NOMO-1 treated with DMSO at 0.1 percent for 48 hours (cell line): ENCODE measurements at regions not wholly inside any gene's neighbourhood (a gene's known extent, or its start where the extent isn't known, plus 50 kb on each side); places are given as distances from the start of the nearest gene placed in this dataset.

Experiments
- DNase-seq: peaks from one replicate; lab custom pipeline; 2025; ENCODE audit not compliant: unreplicated experiment; lab: John Stamatoyannopoulos, UW

DNA sequence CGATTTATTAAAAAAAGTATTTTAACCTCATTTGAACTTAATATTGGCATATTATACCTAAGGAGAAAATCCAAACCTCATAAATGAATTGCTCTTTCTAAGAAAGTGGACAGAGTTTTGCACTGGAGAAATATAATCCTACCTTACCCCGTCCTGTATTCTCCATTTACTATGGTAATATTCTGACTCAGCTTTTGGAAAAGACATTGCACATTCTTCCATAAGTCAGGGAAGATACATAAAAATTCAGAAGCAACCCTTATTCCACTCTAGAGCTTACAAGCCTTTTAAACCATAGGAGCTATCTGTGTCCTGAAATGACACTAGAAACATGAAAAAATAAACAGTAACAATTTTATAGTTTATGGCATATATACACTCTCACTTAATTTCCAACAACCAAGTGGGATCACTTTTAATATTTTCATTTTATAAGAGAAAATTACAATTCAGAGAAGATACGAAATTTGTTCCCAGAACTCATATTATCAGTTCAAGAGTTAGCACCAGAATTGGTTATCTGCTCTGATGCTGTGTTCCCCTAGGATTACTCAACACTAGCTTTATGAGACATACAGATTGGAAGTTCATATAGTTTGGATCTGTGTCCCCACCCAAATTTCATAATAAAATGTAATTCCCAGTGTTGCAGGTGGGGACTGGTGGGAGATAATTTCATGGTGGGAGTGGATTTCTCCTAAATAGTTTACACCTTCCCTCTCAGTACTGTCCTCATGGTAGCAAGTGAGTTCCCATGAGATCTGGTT lies 359.4 kb downstream of the ARAP2 start:
- no peak for DNase-seq

DNA sequence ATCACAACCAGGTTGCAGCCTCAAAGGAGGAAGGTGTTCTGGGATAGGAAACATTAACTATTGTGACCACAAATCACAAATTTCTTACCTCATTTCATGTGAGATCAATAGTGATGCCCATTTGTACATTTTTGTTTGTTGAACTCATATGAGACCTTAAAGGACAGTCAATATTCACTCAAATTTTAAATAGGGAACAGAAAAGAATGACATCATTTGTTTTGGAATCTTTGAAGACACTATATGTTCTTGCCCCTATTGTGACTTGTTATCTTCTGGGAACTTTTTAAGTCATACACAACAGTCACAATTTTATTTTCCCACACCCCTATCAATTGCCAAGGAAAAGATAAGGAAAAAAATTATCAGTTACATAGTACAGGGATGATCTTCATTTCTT lies 346.5 kb downstream of the ARAP2 start:
- DNase-seq: no peak

DNA sequence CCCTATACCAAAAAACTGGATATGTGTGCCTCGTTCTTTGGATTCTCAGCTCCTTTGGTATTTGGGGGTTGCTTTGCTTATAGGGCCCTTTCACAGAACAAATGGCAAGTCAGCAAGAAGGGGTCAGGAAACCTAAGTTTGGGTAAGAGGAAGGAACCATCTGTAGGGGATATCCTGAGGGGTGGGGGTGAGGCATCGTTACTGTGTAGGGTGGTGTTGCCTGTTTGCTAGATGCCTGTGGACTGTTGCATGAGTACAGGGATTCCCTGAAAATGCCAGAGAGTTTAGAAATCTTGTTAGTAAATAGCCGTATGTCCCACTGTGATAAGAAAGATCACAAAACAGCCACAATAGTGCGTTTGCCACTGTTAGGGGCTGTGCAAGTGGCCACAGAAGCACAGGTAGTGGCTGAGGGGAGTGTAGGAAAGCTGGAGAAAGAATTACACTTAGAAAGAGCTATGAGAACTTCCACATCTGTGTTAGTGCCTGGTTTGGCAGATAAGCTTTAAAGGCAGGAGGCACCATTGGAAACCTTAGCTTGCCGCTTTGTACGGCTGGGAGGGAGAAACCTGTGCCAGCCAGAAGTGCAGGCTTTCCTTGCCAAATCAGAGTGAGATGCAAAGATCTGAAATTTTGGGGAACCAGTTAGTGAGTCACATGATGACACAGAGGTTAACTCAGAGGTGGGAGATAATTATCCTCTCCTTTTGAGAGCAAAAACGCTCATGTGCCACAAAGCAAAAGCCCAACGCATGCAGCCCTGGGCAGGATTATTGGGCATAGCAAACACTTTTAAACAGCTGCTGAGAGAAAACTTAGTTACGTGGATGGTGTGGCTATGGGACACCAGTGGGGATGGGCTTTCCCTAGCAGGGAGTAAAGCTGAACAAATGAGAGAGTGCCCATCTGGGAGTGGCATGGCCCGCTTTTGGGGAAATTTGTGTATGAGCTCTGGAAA lies 343.7 kb downstream of the ARAP2 start:
- DNase-seq: no peak

DNA sequence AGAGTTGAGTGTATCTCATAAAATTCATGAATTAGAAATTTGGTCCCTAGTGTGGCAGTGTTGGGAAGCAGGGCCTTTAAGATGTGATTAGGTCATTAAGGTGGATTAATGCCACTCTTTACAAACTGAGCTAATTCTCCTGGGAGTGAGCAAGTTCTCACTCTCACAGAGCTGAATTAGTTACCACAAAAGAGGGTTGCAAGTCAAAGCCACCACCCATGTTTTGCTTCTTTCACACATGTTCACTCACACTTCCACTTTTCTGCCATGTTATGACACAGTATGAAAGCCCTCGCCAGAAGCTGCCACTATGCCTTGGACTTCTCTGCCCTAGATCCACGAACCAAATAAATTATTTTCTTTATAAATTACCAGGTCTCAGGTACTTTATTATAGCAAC lies 332.1 kb downstream of the ARAP2 start:
- no peak for DNase-seq

DNA sequence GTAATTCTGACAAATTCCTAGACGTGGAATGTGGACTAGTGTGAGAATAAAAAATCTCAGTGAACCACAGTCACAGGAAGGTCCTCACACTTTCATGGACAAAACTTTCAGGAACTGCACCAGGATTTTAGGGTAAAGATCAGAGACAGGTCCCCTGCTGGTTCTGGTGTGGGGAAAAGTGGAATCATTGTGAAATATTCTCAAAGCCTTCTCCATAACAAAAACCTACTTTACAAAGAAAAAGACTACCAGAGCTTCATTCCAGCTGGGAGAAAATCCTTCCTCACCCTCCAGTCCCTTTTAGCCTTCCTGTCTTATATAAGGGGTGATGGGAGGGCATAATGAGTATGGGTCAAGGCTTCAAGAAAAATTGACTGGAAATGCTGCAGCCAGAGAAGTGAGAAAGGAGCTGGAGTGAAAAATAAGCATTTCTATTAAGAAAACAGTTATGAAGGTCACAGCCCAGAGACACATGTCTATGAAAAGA lies 325.8 kb downstream of the ARAP2 start:
- no peak for DNase-seq

DNA sequence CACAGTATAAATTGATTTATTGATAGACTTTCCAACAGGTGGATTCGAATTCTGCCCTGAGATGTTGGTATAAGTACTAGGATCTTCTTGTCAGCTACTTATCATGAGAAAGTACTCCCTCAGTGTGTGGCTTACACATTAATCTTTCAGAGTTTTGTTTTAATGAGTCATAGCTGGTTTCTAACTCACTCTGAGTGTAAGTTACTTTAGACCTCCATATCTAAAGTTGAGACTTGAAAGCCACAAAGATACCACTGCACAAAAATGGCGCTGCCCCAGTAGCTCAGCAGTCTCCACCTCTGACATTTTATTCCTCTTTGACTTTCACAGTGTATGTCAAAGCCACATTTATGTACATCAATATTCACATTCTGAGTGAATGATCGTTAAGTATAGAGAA lies 318.5 kb downstream of the ARAP2 start:
- no peak for DNase-seq

DNA sequence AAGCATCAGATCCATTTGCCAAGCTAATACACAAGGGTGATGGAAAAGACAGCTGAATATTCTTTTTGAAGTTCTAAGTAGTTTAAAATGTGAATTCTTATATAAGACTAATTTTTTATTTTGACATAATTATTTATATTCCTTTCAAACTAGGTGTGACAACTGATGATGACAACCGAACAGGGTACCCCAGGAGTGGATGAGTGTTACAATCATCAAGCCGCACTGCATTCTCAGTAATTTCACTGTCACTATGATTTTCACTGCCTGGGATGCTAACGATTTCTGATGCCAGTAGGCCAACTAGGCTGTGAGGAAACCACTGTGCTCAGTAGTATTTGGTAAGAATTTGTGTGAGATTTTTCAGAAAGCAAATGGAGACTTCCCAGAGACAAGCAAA lies 317.5 kb downstream of the ARAP2 start:
- no peak for DNase-seq

DNA sequence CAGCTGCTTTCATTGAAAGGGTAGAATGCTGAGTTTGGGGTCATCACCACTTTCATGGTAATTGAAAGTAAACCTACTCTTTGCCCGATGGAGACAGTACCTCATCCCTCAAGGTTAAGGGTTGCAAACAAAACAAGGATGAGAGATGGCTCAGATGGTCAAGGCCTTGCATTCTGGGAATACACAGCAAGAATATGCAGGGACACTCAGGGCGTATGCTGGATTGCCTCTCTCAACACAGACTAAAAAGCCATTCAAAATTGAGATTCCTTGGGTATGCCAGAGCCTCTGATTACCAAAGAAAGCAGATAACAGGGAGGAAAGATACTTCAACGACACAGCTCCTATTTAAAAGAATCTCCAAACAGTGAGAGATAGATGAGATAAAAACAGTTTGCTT lies 310.4 kb downstream of the ARAP2 start:
- DNase-seq: no peak

DNA sequence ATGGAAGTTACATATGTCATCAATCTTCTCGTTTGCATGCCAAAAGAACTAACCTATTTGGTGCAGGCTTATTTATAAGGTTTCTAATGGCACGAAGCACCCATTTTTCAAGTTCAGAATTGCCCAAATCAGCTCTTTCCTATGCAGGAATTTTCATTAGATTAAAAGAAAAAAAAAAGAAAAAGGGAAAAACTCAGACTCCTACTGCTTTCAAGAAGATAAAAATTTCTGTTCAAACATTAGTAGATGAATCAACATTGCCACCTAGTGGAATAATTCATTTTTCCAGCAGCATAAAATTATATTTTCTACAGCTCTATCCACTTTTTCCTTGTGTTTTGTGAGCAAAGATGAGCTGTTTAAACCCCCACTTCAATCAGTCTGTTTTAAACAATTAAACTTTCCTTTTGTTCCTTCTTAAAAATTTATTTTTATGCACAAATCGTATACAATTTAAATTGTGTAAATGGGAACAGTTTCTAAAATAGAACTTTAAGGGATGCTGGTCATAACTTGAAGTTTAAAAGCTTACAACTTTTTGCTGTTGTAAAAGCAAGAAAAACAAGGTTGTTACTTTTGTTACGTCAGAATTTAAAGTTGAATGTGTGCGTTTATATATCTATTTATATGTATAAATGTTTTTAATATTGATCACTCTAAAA lies 309.9 kb downstream of the ARAP2 start:
- DNase-seq: peak; percentile 16

DNA sequence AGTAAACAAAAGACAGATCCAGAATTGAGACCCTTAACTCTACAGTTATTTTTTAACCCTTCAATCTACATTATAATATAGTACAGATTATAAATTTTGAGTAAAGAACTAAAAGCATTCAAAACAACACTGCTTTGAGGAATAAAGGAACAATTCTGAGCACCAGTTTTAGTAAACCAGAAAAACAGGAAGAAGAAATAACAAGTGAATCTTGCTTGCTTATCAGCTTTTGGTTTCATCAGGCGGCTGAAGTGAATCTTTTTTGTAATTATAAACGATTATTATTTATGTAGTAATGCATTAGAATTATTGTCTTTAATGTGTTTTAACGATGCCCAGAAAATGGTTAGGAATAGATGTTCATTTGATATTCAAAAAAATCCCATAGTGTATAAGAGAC lies 305.4 kb downstream of the ARAP2 start:
- no peak for DNase-seq

DNA sequence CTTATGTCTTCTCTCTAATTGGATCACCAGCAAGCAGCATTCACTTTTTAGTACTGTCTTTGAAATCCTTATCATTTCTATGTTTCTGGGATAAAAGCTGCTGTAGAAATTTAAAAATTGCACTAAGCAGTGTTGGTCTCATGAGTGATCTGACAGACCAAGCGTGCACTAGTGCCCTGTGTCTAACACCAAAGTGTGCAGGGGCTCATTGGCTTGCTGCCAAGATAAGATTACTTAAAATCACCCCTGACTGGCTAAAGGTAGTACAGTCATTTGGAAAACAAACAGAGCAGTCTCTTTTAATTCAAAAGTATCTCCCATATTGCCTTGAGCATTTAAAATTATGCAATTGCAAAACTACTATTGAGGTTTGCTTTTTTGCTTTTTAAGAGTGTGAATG lies 304.6 kb downstream of the ARAP2 start:
- DNase-seq: no peak

DNA sequence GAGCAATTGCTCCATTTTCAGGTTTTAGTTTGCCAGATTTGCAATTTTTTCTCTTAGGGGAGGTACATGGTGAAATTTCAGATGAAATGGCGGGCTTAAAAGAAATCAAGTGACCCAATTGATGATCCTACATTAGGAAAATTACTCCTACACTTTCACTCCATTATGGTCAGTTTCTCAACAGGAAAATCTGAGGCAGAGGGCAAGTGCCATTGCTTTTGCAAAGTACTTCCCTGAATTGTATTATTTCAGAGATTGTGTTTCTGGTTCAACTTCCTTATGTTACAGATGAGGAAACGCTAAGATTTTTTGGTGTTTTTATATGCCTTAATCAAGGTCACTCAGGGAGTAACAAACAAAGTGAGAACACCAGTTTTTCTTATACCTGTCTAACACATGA lies 302.2 kb downstream of the ARAP2 start:
- no peak for DNase-seq

DNA sequence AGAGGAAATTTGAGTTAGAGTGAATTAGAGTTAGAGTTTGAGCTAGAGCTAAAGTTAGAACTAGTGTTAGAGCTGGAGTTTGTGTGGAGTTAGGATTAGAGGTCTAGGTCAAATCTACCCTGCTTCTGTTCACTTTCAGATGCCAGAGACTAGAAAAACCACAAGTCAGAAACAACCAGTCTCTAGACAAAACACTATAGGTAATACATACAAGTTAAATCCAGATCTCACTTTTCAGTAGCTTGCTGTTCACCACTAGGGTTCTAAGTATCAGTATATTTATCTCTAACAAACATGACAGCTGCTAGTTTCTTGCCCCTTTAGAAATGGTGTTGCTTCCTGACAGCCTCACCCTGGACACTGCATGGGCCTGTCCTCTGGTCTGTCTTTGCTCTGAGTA lies 300.7 kb downstream of the ARAP2 start:
- DNase-seq: no peak

DNA sequence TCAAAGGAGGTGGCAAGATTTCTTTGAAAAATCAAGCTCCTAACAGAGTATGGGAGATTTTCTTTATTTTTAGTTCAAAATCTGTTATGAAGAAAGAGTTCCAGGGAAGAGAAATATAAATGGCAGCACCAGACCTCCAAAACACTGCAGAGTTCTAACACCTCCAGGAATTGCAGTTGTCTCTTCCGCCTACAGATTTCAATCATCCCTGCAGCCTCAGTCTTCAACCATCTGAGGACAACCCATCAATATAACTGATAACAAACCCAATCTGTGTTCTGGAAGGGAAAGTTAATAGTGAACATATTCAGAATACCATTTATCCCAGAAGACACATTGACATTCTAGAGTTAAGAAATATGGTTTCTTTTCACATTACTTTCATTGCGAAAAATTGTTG lies 296.1 kb downstream of the ARAP2 start:
- no peak for DNase-seq

DNA sequence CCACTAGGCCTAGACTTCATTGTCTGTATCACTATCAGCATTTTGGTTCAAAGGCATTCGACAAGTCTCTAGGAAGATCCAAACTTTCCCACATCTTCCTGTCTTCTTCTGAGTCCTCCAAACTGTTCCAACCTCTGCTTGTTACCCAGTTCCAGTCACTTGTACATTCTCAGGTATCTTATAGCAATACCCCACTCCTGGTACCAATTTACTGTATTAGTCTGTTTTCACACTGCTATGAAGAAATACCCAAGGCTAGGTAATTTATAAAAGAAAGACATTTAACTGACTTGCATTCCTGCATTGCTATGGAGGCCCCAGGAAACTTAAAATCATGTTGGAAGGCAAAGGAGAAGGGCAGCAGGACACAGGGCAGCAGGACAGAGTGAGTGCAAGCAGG lies 293.9 kb downstream of the ARAP2 start:
- DNase-seq: no peak

DNA sequence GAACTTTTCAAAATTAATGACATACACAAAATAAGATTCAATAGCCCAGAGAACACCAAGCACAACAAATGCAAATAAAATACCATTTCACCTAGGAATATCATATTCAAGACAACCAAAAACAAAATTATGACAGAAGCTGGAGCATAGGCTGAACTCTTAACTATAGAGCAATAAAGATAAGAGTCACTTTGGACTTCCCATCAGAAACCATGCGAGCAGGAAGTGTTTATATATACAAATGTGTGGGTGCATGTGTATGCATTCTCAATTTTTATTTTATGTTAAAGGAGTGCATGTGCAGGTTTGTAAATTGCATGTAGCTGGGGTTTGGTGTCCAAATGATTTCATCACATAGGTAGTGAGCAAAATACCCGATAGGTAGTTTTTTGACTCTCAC lies 291.6 kb downstream of the ARAP2 start:
- no peak for DNase-seq

DNA sequence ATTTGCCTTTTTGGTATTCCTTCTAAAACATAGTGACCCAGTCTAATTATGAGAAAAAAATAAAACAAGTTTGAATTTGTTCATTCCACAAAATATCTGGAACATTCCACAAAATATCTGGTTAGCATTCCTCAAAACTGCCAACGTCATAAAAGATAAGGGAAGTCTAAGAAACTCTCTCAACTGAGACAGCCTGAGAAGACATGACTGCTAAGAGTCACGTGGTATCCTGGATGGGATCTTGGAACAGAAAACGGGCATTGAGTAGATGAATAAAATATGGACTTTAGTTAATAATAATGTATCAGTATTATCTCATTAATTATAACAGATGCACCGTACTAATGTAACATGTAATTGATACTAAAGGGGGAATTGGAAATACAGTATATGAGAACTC lies 280.9 kb downstream of the ARAP2 start:
- no peak for DNase-seq

DNA sequence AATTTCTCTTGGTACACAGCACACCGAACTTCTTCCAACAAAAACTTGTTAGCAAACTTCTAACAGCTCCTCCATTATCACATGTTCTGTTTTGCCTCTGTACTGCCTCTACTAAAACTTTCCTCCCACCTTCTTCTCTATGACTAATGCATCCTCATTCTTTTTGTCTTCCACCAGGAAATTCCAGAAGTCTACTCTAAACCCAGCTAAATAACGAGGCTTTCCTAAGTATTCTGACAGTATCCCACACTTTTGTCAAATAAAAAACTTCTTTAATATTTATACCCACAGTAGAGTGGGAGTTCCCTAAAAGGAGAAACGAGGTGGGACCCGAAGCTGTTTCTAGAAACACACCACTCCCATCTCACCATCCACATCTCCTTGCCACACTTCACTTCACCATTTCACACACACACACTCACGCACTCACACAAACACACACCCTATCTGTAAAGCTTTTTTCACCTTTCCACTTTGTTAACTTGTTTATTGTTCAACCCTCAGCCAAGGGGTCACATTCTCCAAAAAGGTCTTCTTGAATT lies 280.3 kb downstream of the ARAP2 start:
- DNase-seq: no peak

DNA sequence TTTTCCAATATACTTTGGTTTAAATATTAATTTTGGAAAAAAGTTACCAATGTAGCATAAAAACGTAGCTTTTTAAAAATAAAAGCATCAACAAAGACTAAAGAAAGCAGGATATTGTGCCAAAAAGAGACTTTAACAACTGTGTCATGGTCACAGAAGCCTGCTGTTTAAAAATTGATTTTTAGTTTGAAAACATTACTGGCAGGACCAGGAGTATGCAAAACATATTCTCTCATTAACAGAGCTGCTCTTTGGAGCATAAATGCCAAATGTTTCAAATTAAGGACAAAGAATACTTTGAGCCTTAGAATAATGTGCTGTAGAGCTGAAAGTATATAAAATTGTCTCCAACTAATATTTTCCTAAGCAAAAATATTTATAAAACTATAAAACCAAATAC lies 279.0 kb downstream of the ARAP2 start:
- no peak for DNase-seq

DNA sequence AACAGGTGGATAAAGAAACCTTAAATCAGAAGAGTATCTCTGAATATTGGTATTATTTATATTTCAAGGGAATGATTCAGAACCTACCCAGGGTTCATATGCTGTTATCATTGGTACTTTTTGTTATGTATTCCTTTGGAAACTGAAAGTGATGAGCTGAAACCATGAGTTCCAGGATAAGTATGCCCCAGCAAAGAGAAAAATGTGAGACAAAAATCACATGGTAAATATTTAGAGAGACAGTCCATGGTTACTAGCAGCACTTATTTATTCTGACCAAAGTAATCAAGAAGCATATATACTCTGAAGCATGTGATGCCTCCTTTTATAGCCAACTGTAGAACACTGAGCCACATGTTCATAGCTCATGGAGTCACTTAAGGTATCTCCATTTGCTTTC lies 277.7 kb downstream of the ARAP2 start:
- DNase-seq: no peak

DNA sequence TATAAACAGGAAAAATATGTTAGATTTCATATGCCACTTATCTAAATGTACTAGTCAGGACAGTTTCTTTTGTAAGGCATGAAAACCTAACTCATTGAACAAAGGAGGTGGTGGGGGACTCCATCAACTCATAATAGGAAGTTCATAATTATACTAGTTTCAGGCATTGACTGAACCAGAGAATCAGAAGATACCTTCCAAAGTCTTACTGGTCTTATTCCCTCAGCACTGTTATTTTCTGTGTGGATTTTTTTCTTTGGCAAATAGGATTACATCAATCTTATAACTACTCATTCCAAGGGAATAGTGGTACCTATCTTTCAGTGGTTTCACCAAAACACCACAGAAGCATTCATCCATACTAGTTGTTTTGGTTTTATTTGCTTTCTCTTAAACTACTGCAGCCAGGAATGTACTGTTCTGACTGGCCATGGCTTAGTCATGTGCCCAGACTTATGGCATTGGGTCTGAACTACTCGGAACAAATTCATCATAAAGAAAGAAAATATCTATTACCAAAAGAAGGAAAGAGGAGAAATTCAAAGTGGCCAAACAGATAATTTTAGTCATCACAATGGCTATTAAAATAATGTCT lies 273.9 kb downstream of the ARAP2 start:
- DNase-seq: no peak
